ENCODE measurements at regions not wholly inside any gene's neighbourhood (a gene's known extent, or its start where the extent isn't known, plus 50 kb on each side); places are given as distances from the start of the nearest gene placed in this dataset.
A peak's percentile ranks its signal among the peaks of the same experiment; 100 is the strongest.
"Not testable (repeated sequence)": the region's sequence is repeated elsewhere in the genome, so short reads cannot be mapped to it uniquely, and the experiment has no call there.

DNA sequence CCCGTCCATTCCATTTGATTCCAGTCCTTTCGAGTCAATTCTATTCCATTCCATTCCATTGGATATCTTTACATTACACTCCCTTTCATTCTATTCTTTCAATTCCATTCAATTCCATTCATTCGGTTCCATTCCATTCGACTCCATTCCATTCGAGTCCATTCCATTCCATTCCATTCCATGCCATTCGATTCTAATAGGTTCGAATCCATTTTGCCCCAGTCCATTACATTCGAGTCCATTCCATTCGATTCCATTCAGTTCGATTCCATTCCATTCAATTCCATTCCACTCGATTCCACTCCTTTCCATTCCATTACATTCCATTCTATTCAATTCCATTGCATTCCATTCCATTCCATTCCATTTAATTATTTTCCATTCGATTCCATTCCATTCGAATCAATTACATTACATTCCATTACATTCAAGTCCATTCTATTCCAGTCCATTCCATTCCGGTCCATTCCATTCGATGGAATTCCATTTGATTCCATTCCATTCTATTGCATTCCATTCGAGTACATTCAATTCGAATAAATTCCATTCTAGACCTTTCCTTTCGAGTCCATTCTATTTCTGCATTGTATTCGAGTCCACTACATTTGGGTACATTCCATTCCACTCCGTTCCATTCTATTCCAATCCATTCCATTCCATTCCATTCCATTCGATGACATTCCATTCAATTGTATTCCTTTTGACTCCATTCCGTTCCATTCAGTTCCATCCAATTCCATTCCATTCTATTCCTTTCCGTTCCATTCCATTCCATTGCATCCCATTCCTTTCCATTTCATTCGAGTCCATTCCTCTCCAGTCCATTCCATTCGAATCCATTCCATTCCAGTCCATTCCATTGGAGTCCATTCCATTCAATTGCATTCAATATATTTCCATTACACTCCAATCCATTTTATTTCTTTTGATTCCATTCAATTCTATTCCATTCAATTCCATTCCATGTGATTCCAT, 2604.8 kb upstream of the TPTE start:
- DNase-seq (no peak), ATAC-seq (no peak)
- intact Hi-C loops (cut with micrococcal nuclease), result no loop called here

- DNase-seq (no peak), ATAC-seq (no peak)
- intact Hi-C loops (cut with micrococcal nuclease), result no loop called here
These were observed 2603.7 kb upstream of the TPTE start for GRCh38 chr21:7917729-7918128.

- peak; percentile 63 for ATAC-seq
- DNase-seq; intact Hi-C loops (cut with micrococcal nuclease): not testable (repeated sequence)
These were observed 2595.3 kb upstream of the TPTE start for GRCh38 chr21:7925918-7926582.

DNA sequence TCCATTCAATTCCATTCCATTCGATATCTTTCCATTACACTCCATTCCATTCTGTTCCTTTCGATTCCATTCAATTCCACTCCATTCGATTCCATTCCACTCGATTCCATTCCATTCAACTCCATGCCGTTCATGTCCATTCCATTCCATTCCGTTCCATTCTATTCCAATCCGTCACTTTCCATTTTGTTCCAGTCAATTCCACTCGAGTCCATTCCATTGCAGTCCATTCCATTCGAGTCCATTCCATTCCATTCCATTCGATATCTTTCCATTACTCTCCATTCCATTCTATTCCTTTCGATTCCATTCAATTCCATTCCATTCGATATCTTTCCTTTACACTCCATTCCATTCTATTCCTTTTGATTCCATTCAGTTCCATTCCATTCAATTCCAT, 2592.9 kb upstream of the TPTE start:
- ATAC-seq; DNase-seq; intact Hi-C loops (cut with micrococcal nuclease): not testable (repeated sequence)

DNA sequence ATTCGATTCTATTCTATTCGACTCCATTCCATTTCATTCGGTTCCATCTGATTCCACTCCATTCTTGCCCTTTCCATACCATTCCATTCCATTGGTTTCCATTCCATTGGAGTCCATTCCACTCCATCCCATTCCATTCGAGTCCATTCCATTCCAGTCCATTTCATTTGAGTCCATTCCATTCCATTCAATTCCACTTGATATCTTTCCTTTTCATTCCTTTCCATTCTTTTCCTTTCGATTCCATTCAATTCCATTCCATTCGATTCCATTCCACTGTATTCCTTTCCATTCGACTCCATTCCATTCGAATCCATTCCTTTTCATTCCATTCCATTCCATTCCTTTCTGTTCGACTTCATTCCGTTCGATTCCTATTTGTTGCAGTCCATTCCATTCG, 2591.8 kb upstream of the TPTE start:
- ATAC-seq; intact Hi-C loops (cut with micrococcal nuclease); DNase-seq: not testable (repeated sequence)

GRCh38 chr21:7930445-7930844, 2590.9 kb upstream of the TPTE start:
- ATAC-seq; DNase-seq; intact Hi-C loops (cut with micrococcal nuclease): not testable (repeated sequence)

DNA sequence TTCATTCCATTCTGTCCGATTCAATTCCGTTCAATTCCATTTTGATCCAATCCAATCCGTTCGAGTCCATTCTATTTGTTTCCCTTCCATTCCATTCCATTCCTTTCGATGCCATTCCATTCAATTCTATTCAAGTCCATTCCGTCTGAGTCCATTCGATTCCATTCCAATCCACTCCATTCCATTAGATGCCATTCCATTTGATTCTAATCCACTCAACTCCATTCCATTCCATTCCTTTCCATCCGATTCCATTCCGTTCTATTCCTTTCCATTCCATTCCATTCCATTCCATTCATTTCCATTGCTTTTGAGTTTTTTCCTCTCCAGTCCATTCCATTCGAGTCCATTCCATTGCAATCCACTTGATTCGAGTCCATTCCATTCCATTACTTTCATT, 2589.3 kb upstream of the TPTE start:
- intact Hi-C loops (cut with micrococcal nuclease); DNase-seq; ATAC-seq: not testable (repeated sequence)

GRCh38 chr21:7932834-7933233, 2588.5 kb upstream of the TPTE start:
- DNase-seq; ATAC-seq; intact Hi-C loops (cut with micrococcal nuclease): not testable (repeated sequence)

DNA sequence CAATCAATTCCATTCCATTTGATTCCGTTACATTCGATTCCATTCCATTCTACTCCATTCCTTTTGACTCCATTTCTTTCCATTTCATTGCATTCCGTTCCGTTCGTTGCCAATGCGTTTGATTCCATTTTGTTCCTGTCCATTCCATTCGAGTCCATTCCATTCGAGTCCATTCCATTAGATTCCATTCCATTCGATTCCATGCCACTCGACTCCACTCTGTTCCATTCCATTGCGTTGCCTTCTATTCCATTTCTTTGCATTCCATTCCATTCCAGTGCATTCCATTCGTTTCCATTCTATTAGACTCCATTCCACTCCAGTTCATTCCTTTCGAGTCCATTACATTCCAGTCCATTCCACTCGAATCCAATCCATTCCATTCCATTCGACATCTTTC, 2587.5 kb upstream of the TPTE start:
- DNase-seq (no peak), ATAC-seq (no peak)
- intact Hi-C loops (cut with micrococcal nuclease), result no loop called here

GRCh38 chr21:7937297-7937696, 2584.1 kb upstream of the TPTE start:
- ATAC-seq; intact Hi-C loops (cut with micrococcal nuclease); DNase-seq: not testable (repeated sequence)

DNA sequence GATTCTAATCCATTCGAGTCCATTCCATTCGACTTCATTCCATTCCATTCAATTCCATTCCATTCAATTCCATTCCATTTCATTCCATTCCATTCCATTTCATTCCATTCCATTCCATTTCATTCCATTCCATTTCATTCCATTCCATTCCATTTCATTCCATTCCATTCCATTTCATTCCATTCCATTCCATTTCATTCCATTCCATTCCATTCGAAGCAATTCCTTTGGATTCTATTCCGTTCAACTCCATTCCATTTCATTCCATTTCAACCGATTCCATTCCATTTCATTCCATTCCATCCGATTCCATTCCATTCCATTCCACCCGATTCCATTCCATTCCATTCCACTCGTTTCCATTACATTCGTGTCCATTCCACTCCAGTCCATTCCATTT, 2583.2 kb upstream of the TPTE start:
- DNase-seq; intact Hi-C loops (cut with micrococcal nuclease); ATAC-seq: not testable (repeated sequence)

GRCh38 chr21:7941432-7941831, 2580.0 kb upstream of the TPTE start:
- ATAC-seq, result not testable (repeated sequence)

GRCh38 chr21:7942219-7942618, 2579.2 kb upstream of the TPTE start:
- intact Hi-C loops (cut with micrococcal nuclease); DNase-seq; ATAC-seq: not testable (repeated sequence)

More at GRCh38 chr21:7941432-7941831, 2580.0 kb upstream of the TPTE start:
- DNase-seq; intact Hi-C loops (cut with micrococcal nuclease): not testable (repeated sequence)

DNA sequence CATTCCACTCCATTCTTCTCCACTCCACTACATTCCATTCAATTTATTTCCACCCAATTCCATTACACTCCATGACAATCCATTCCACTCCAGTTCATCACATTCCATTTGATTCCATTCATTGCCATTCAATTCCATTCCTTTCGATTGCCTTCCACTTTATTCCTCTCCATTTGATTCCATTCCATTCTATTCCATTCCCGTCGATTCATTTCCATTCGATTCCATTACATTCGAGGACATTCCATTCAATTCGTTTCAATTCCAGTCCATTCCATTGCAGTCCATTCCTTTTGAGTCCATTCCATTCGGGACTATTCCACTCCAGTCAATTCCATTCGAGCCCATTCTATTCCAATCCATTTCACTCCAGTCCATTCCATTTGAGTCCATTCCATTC, 2577.8 kb upstream of the TPTE start:
- DNase-seq; intact Hi-C loops (cut with micrococcal nuclease); ATAC-seq: not testable (repeated sequence)

DNA sequence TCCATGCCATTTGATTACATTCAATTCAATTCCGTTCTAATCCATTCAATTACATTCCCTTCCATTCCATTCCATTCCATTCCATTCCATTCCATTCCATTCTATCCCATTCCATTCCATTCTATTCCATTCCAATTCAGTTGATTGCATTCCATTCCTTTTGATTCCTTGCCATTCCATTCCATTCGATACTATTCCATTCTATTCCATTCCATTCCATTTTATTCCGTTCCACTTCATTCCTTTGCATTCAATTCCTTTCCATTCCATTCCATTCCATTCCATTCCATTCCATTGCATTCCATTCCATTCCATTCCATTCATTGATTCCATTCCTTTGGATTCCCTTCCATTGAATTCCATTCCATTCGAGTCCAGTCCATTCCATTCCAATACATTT, 2574.0 kb upstream of the TPTE start:
- intact Hi-C loops (cut with micrococcal nuclease), result no loop called here
- ATAC-seq, result no peak
- DNase-seq, result no peak

- not testable (repeated sequence) for ATAC-seq
These were observed 2572.7 kb upstream of the TPTE start for GRCh38 chr21:7948727-7949126.

DNA sequence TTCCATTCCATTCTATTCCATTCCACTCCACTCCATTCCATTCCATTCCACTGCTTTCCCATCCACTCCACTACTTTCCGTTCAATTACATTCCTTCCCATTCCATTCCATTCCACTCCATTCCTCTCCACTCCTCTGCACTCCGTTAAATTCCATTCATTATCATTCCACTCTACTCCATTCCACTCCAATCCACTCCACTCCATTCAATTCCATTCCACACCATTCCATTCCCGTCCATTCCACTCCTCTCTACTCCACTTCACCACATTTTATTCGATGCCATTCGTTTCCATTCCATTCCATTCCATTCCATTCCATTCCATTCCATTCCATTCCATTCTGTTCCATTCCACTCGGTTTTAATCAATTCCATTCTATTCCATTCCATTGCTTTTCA, 2571.5 kb upstream of the TPTE start:
- DNase-seq; ATAC-seq; intact Hi-C loops (cut with micrococcal nuclease): not testable (repeated sequence)

More at GRCh38 chr21:7948727-7949126, 2572.7 kb upstream of the TPTE start:
- DNase-seq; intact Hi-C loops (cut with micrococcal nuclease): not testable (repeated sequence)

GRCh38 chr21:7951854-7952519, 2569.4 kb upstream of the TPTE start:
- intact Hi-C loops (cut with micrococcal nuclease), result no loop called here
- DNase-seq, result no peak
- no peak for ATAC-seq

GRCh38 chr21:7952648-7953047, 2568.7 kb upstream of the TPTE start:
- intact Hi-C loops (cut with micrococcal nuclease), result no loop called here
- ATAC-seq (no peak), DNase-seq (no peak)

Measured in left ventricle myocardium superior (tissue), 1 donor.